ENCODE measurements at regions not wholly inside any gene's neighbourhood (a gene's known extent, or its start where the extent isn't known, plus 50 kb on each side); places are given as distances from the start of the nearest gene placed in this dataset.
A peak's percentile ranks its signal among the peaks of the same experiment; 100 is the strongest.

- DNase-seq (ENCODE audit: low read depth) = no peak
- no peak overlapping the region for H3K4me3 ChIP-seq (ENCODE audit: low read length)
- TF ChIP-seq CTCF (conservative IDR thresholded peaks at IDR 0.05; ENCODE audit: low read length) = no peak
Measured at GRCh38 chr5:109486200-109486804, 76.5 kb upstream of the PJA2 start.

DNA sequence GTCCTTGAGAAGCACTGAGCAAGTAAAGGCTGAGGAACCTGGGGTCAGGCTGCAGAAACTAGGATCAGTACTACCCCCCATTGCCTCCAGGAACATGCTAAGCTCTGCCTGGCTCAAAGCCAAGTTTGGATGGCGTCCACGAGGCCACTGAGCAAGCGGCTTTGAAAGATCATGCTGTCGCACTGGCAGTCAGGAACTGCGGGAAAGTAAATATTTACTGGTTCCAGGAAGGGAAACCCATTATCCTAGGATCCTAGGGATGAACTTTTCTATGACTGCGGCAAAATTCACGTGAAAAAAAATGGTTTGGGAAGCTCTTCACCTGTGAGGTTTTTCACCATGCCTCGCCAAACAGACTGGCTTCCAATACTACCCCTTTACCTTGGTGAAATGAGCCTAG, 75.3 kb upstream of the PJA2 start:
- TF ChIP-seq CTCF (conservative IDR thresholded peaks at IDR 0.05; ENCODE audit: low read length) = no peak
- no peak for DNase-seq (ENCODE audit: low read depth)
- H3K4me3 ChIP-seq (ENCODE audit: low read length) = no peak overlapping the region

- no peak for TF ChIP-seq CTCF (conservative IDR thresholded peaks at IDR 0.05; ENCODE audit: low read length)
- H3K4me3 ChIP-seq (ENCODE audit: low read length) = no peak overlapping the region
- no peak for DNase-seq (ENCODE audit: low read depth)
Measured at GRCh38 chr5:109484597-109484996, 74.8 kb upstream of the PJA2 start.

DNA sequence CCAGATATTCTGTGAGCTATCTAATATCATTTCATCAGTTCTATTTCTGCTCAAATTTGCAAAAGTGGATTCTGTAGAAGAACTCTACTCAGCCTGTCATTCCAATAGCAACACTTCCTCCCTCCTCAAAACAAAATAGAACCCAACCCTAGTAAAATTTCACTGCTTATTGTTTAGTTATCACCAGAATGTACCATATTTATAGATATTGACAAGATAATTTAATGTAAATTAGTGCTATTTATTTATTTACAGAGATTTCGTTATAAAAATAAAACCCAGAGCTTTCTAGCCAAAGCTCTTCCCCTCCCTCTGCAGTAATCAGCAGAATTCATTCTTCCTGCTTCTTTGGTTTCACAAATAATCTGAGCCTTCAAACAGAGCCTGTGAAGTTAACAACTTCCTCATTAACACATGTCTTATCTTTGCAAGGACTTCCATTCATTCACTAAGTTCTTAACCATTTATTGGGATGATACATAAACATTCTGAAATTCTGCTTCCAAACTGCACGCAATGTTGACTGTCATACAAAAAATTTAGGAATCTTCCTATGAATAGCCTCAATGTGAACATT, 73.7 kb upstream of the PJA2 start:
- no peak overlapping the region for H3K4me3 ChIP-seq (ENCODE audit: low read length)
- TF ChIP-seq CTCF (conservative IDR thresholded peaks at IDR 0.05; ENCODE audit: low read length) = no peak
- no peak for DNase-seq (ENCODE audit: low read depth)

DNA sequence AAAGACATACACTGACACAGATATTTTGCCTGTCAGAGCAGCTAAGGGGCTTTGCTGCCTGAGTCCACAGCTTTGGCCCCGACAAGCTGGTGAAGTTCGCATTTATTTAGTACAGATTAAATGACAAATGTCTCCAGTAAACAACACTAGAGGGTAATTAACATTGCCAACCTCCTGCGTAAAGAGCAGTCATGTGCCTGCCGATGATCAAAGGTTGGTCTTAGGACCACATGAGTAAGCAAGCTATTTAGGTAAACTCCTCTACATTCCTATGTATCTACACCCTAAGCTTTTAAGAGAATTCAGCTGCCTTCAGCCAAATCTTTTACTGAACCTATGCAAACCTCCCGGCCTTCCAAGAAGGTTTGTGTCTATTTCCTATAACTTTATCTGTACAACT, 73.0 kb upstream of the PJA2 start:
- no peak for DNase-seq (ENCODE audit: low read depth)
- H3K4me3 ChIP-seq (ENCODE audit: low read length) = no peak overlapping the region
- no peak for TF ChIP-seq CTCF (conservative IDR thresholded peaks at IDR 0.05; ENCODE audit: low read length)

DNA sequence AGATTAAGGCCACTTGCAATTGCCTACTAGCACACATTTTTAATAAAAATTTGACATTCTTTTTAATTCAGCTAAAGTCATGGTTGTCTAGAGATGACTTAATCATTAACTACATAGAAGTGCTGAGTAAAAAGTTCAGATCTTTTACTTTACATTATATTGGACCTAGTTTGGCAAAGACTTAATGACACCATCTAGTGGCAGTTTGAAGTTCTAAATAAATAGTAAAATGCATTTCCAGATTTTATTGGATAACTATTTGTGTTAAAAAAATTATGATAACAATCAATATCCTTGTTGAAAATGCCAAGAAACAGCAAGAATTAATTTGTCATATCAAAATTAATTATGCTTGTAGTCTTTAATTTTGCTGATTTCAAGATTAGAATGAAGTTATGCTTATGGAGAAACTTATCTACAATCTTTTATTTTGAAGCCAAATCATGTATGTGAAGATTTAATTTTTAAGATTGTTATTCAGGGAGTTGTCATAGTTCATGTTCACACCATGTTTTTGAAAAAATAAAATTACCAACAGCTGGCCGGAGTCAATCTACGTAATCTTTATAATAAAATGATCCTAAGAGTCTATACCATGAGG, 69.6 kb upstream of the PJA2 start:
- no peak overlapping the region for H3K4me3 ChIP-seq (ENCODE audit: low read length)
- TF ChIP-seq CTCF (conservative IDR thresholded peaks at IDR 0.05; ENCODE audit: low read length) = peak; percentile 60
- peak; percentile 32 for DNase-seq (ENCODE audit: low read depth)

GRCh38 chr5:109478830-109479229, 69.1 kb upstream of the PJA2 start:
- TF ChIP-seq CTCF (conservative IDR thresholded peaks at IDR 0.05; ENCODE audit: low read length) = no peak
- DNase-seq (ENCODE audit: low read depth) = no peak
- no peak overlapping the region for H3K4me3 ChIP-seq (ENCODE audit: low read length)

All from AG10803 (cell line).